HG03025 (cell line): ENCODE measurements at regions not wholly inside any gene's neighbourhood (a gene's known extent, or its start where the extent isn't known, plus 50 kb on each side); places are given as distances from the start of the nearest gene placed in this dataset.
A peak's percentile ranks its signal among the peaks of the same experiment; 100 is the strongest.

Experiments
- ATAC-seq: cut with Tn5 transposase; IDR thresholded peaks from one replicate; pipeline ENCODE4 v1.9.1; 2021; ENCODE audit warnings: mild to moderate bottlenecking, moderate library complexity; ENCODE audit not compliant: unreplicated experiment, low FRiP score

- ATAC-seq = no peak
Measured at GRCh38 chr1:73775896-73776295, 422.1 kb downstream of the LRRIQ3 start.

GRCh38 chr1:73772941-73773340, 425.0 kb downstream of the LRRIQ3 start:
- no peak for ATAC-seq

- ATAC-seq = no peak
Measured at GRCh38 chr1:73771396-73771795, 426.6 kb downstream of the LRRIQ3 start.

- ATAC-seq = no peak
Measured at GRCh38 chr1:73770109-73770905, 427.7 kb downstream of the LRRIQ3 start.

GRCh38 chr1:73766786-73767348, 431.1 kb downstream of the LRRIQ3 start:
- no peak for ATAC-seq

- ATAC-seq = no peak
Measured at GRCh38 chr1:73765551-73766233, 432.3 kb downstream of the LRRIQ3 start.

- ATAC-seq = no peak
Measured at GRCh38 chr1:73761559-73761958, 436.4 kb downstream of the LRRIQ3 start.

- no peak for ATAC-seq
Measured at GRCh38 chr1:73759011-73759410, 439.0 kb downstream of the LRRIQ3 start.

GRCh38 chr1:73756817-73757216, 441.2 kb downstream of the LRRIQ3 start:
- ATAC-seq = no peak

- ATAC-seq = no peak
Measured at GRCh38 chr1:73755649-73756048, 442.3 kb downstream of the LRRIQ3 start.

- no peak for ATAC-seq
Measured at GRCh38 chr1:73749996-73750395, 448.0 kb downstream of the LRRIQ3 start.

- no peak for ATAC-seq
Measured at GRCh38 chr1:73744985-73745384, 453.0 kb downstream of the LRRIQ3 start.

GRCh38 chr1:73736125-73736524, 461.9 kb downstream of the LRRIQ3 start:
- ATAC-seq = no peak

GRCh38 chr1:73727036-73727435, 470.9 kb downstream of the LRRIQ3 start:
- ATAC-seq = no peak

- ATAC-seq = no peak
Measured at GRCh38 chr1:73722055-73722454, 475.9 kb downstream of the LRRIQ3 start.

- no peak for ATAC-seq
Measured at GRCh38 chr1:73717976-73718375, 480.0 kb downstream of the LRRIQ3 start.

- ATAC-seq = no peak
Measured at GRCh38 chr1:73711089-73711488, 486.9 kb downstream of the LRRIQ3 start.

- ATAC-seq = no peak
Measured at GRCh38 chr1:73701826-73702225, 496.1 kb downstream of the LRRIQ3 start.

- no peak for ATAC-seq
Measured at GRCh38 chr1:73676186-73676585, 521.8 kb downstream of the LRRIQ3 start.

- peak; percentile 64 for ATAC-seq
Measured at GRCh38 chr1:73674945-73675561, 522.9 kb downstream of the LRRIQ3 start.

GRCh38 chr1:73673971-73674370, 524.0 kb downstream of the LRRIQ3 start:
- ATAC-seq = no peak
